Uterus (tissue), 3 donors: ENCODE measurements at regions not wholly inside any gene's neighbourhood (a gene's known extent, or its start where the extent isn't known, plus 50 kb on each side); places are given as distances from the start of the nearest gene placed in this dataset.

Experiments used
- DNase-seq, 2 donors: peaks; one replicate each; pipeline ENCODE4 v3.0.0-alpha.2; 2019 to 2020
- H3K27ac ChIP-seq, 2 donors: fragments of 200-600 bp; sonication (generic); 1 replicate in 1 of 2; 2 replicates in 1 of 2; pipeline ENCODE4 v1.5.1; 2016 to 2018
- H3K27me3 ChIP-seq, 2 donors: fragments of 200-600 bp; sonication (generic); one replicate each; pipeline ENCODE4 v1.5.1; 2018 to 2019; ENCODE audit warnings: control low read depth in 1 of 2
- H3K36me3 ChIP-seq, 2 donors: fragments of 200-600 bp; sonication (generic); one replicate each; pipeline ENCODE4 v1.5.1; 2019; ENCODE audit warnings: control low read depth in 1 of 2
- H3K4me1 ChIP-seq, 2 donors: fragments of 200-600 bp; sonication (generic); one replicate each; pipeline ENCODE4 v1.5.1; 2018 to 2019; ENCODE audit warnings: control low read depth in 1 of 2
- H3K4me3 ChIP-seq, 2 donors: fragments of 200-600 bp; sonication (generic); 1 replicate in 1 of 2; 2 replicates in 1 of 2; pipeline ENCODE4 v1.5.1; 2018 to 2019; ENCODE audit warnings: mild to moderate bottlenecking in 1 of 2
- H3K9me3 ChIP-seq, 2 donors: fragments of 200-600 bp; sonication (generic); one replicate each; pipeline ENCODE4 v1.5.1; 2019; ENCODE audit warnings: control low read depth in 1 of 2
- POLR2A ChIP-seq, 2 donors: fragments of 450-650 bp; IDR thresholded peaks; one replicate each; pipeline ENCODE4 v1.6.1; 2016; ENCODE audit warnings: antibody characterized with exemption in 2 of 2, mild to moderate bottlenecking in 1 of 2, moderate library complexity in 1 of 2
- intact Hi-C: fragments of 100-400 bp; cut with DNase I; formaldehyde crosslinking; loops from one replicate; pipeline ENCODE4 v1.15.1; 2023; ENCODE audit warnings: low total_unique reads
- TF ChIP-seq, protein P1 (sequence below), 4 experiments: fragments of 200-600 bp in 2 of 4; fragments of 450-650 bp in 2 of 4; sonication (generic) in 2 of 4; IDR thresholded peaks; one replicate each; pipeline ENCODE4 v1.5.1; 2016 to 2019; ENCODE audit warnings: antibody characterized with exemption in 4 of 4, mild to moderate bottlenecking in 2 of 4, moderate library complexity in 1 of 4
- donor health status: DM: yes; HTN: yes; CAD: no.

- TF ChIP-seq POLR2A (IDR thresholded peaks at IDR 0.05), result no peak
- TF ChIP-seq, protein P1, sequence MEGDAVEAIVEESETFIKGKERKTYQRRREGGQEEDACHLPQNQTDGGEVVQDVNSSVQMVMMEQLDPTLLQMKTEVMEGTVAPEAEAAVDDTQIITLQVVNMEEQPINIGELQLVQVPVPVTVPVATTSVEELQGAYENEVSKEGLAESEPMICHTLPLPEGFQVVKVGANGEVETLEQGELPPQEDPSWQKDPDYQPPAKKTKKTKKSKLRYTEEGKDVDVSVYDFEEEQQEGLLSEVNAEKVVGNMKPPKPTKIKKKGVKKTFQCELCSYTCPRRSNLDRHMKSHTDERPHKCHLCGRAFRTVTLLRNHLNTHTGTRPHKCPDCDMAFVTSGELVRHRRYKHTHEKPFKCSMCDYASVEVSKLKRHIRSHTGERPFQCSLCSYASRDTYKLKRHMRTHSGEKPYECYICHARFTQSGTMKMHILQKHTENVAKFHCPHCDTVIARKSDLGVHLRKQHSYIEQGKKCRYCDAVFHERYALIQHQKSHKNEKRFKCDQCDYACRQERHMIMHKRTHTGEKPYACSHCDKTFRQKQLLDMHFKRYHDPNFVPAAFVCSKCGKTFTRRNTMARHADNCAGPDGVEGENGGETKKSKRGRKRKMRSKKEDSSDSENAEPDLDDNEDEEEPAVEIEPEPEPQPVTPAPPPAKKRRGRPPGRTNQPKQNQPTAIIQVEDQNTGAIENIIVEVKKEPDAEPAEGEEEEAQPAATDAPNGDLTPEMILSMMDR (IDR thresholded peaks at IDR 0.05), result no peak
- no peaks in the 10 kb centered on the region for H3K9me3 ChIP-seq
- H3K36me3 ChIP-seq, result no peaks in the 10 kb centered on the region
- H3K4me1 ChIP-seq, result no peaks in the 10 kb centered on the region
- DNase-seq, result no peak
- no peak overlapping the region for H3K27ac ChIP-seq
- H3K4me3 ChIP-seq, result no peak overlapping the region
- no peaks in the 10 kb centered on the region for H3K27me3 ChIP-seq
- intact Hi-C loops, result no loop called here
Observed at GRCh38 chr6:90753820-90754643, 167.2 kb upstream of the MAP3K7 start.

DNA sequence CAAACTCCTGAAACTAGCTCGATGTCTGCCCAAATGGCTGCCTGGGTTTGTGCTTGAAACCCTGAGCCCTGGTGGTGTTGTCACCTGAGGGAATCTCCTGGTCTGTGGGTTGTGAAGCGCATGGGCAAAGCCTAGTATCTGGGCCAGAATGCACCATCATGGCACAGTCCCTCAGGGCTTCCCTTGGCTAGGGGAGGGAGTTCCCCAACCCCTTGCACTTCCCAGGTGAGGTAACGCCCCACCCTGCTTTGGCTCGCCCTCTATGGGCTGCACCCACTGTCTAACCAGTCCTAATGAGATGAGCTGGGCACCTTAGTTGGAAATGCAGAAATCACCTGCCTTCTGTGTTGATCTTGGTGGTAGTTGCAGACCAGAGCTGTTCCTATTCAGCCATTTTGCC lies 152.9 kb upstream of the MAP3K7 start:
- intact Hi-C loops, result no loop called here
- DNase-seq, result no peak
- TF ChIP-seq, protein P1 (IDR thresholded peaks at IDR 0.05), result no peak
- no peak for TF ChIP-seq POLR2A (IDR thresholded peaks at IDR 0.05)
- Histone ChIP-seq H3K36me3 (no peaks in the 10 kb centered on the region), H3K27ac (no peak overlapping the region), H3K4me1 (no peaks in the 10 kb centered on the region), H3K9me3 (no peaks in the 10 kb centered on the region), H3K4me3 (no peak overlapping the region), H3K27me3 (no peaks in the 10 kb centered on the region)

- no peaks in the 10 kb centered on the region for H3K27me3 ChIP-seq
- no peak for DNase-seq
- no peaks in the 10 kb centered on the region for H3K9me3 ChIP-seq
- H3K4me3 ChIP-seq, result no peak overlapping the region
- no peak for TF ChIP-seq POLR2A (IDR thresholded peaks at IDR 0.05)
- TF ChIP-seq, protein P1 (IDR thresholded peaks at IDR 0.05), result no peak
- no peaks in the 10 kb centered on the region for H3K36me3 ChIP-seq
- no peak overlapping the region for H3K27ac ChIP-seq
- no peaks in the 10 kb centered on the region for H3K4me1 ChIP-seq
- intact Hi-C loops, result no loop called here
Observed at GRCh38 chr6:90739339-90739738, 152.5 kb upstream of the MAP3K7 start.

- intact Hi-C loops, result no loop called here
- H3K27ac ChIP-seq, result no peak overlapping the region
- no peaks in the 10 kb centered on the region for H3K27me3 ChIP-seq
- no peak overlapping the region for H3K4me3 ChIP-seq
- DNase-seq, result no peak
- no peaks in the 10 kb centered on the region for H3K9me3 ChIP-seq
- TF ChIP-seq, protein P1 (IDR thresholded peaks at IDR 0.05), result no peak
- TF ChIP-seq POLR2A (IDR thresholded peaks at IDR 0.05), result no peak
- H3K4me1 ChIP-seq, result no peaks in the 10 kb centered on the region
- H3K36me3 ChIP-seq, result no peaks in the 10 kb centered on the region
Observed at GRCh38 chr6:90730151-90730673, 143.3 kb upstream of the MAP3K7 start.

GRCh38 chr6:90729057-90729456 lies 142.2 kb upstream of the MAP3K7 start:
- no peak for DNase-seq
- H3K4me1 ChIP-seq, result no peaks in the 10 kb centered on the region
- no peaks in the 10 kb centered on the region for H3K9me3 ChIP-seq
- TF ChIP-seq, protein P1 (IDR thresholded peaks at IDR 0.05), result no peak
- TF ChIP-seq POLR2A (IDR thresholded peaks at IDR 0.05), result no peak
- no peak overlapping the region for H3K4me3 ChIP-seq
- intact Hi-C loops, result no loop called here
- H3K27ac ChIP-seq, result no peak overlapping the region
- no peaks in the 10 kb centered on the region for H3K27me3 ChIP-seq
- H3K36me3 ChIP-seq, result no peaks in the 10 kb centered on the region
